Stimulated activated CD4-positive, alpha-beta T cell treated with anti-CD3 and anti-CD28 coated beads, Interleukin-15, amount 100 ng/mL, for 24 hours (primary cell): ENCODE measurements at regions not wholly inside any gene's neighbourhood (a gene's known extent, or its start where the extent isn't known, plus 50 kb on each side); places are given as distances from the start of the nearest gene placed in this dataset.

ENCODE experiments used
- DNase-seq: peaks from one replicate; pipeline ENCODE4 v3.0.0-alpha.2; 2020

GRCh38 chr14:101004954-101005353 lies 101.4 kb upstream of the RTL1 start:
- no peak for DNase-seq

- DNase-seq: no peak
Measured at GRCh38 chr14:101005447-101005846, 101.9 kb upstream of the RTL1 start.

GRCh38 chr14:101006008-101006407 lies 102.5 kb upstream of the RTL1 start:
- DNase-seq: no peak

GRCh38 chr14:101007004-101007614 lies 103.6 kb upstream of the RTL1 start:
- no peak for DNase-seq

GRCh38 chr14:101007765-101008164 lies 104.2 kb upstream of the RTL1 start:
- no peak for DNase-seq

- no peak for DNase-seq
Measured at GRCh38 chr14:101008196-101008595, 104.7 kb upstream of the RTL1 start.

GRCh38 chr14:101008631-101009336 lies 105.3 kb upstream of the RTL1 start:
- DNase-seq: no peak

- DNase-seq: no peak
Measured at GRCh38 chr14:101009531-101009930, 106.0 kb upstream of the RTL1 start.

- DNase-seq: no peak
Measured at GRCh38 chr14:101010293-101010692, 106.8 kb upstream of the RTL1 start.

- DNase-seq: no peak
Measured at GRCh38 chr14:101010835-101011234, 107.3 kb upstream of the RTL1 start.

GRCh38 chr14:101017209-101017608 lies 113.7 kb upstream of the RTL1 start:
- no peak for DNase-seq

GRCh38 chr14:101017806-101018560 lies 114.5 kb upstream of the RTL1 start:
- no peak for DNase-seq

GRCh38 chr14:101018561-101019290 lies 115.2 kb upstream of the RTL1 start:
- no peak for DNase-seq

GRCh38 chr14:101019541-101019940 lies 116.0 kb upstream of the RTL1 start:
- no peak for DNase-seq

GRCh38 chr14:101019990-101020710 lies 116.6 kb upstream of the RTL1 start:
- no peak for DNase-seq

- DNase-seq: no peak
Measured at GRCh38 chr14:101020834-101021370, 117.4 kb upstream of the RTL1 start.

- no peak for DNase-seq
Measured at GRCh38 chr14:101022121-101022520, 118.6 kb upstream of the RTL1 start.

GRCh38 chr14:101022916-101023435 lies 119.5 kb upstream of the RTL1 start:
- DNase-seq: no peak

- DNase-seq: no peak
Measured at GRCh38 chr14:101024686-101025085, 121.2 kb upstream of the RTL1 start.

GRCh38 chr14:101025131-101025530 lies 121.6 kb upstream of the RTL1 start:
- no peak for DNase-seq

- no peak for DNase-seq
Measured at GRCh38 chr14:101025696-101026095, 122.2 kb upstream of the RTL1 start.

- DNase-seq: no peak
Measured at GRCh38 chr14:101026341-101026740, 122.8 kb upstream of the RTL1 start.
